HG03520 (cell line): ENCODE measurements at regions not wholly inside any gene's neighbourhood (a gene's known extent, or its start where the extent isn't known, plus 50 kb on each side); places are given as distances from the start of the nearest gene placed in this dataset.
"Not testable (repeated sequence)": the region's sequence is repeated elsewhere in the genome, so short reads cannot be mapped to it uniquely, and the experiment has no call there.

ENCODE experiments used
- ATAC-seq: cut with Tn5 transposase; IDR thresholded peaks from one replicate; pipeline ENCODE4 v1.9.1; 2021; ENCODE audit warnings: mild to moderate bottlenecking, moderate library complexity; ENCODE audit not compliant: unreplicated experiment

DNA sequence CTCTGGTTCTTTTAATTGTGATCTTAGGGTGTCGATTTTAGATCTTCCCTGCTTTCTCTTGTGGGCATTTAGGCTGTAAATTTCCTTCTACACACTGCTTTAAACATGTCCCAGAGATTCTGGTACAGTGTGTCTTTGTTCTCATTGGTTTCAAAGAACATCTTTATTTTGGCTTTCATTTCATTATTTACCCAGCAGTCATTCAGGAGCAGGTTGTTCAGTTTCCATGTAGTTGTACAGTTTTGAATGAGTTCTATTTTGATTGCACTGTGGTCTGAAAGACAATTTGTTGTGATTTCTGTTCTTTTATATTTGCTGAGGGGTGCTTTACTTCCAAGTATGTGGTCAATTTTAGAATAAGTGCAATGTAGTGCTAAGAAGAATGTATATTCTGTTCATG, 423.8 kb downstream of the PIK3C3 start:
- not testable (repeated sequence) for ATAC-seq

- not testable (repeated sequence) for ATAC-seq
Measured at GRCh38 chr18:42381236-42381635, 426.2 kb downstream of the PIK3C3 start.

- no peak for ATAC-seq
Measured at GRCh38 chr18:42392416-42392815, 437.4 kb downstream of the PIK3C3 start.

GRCh38 chr18:42392926-42393325, 437.9 kb downstream of the PIK3C3 start:
- no peak for ATAC-seq

GRCh38 chr18:42394238-42394637, 439.2 kb downstream of the PIK3C3 start:
- no peak for ATAC-seq

DNA sequence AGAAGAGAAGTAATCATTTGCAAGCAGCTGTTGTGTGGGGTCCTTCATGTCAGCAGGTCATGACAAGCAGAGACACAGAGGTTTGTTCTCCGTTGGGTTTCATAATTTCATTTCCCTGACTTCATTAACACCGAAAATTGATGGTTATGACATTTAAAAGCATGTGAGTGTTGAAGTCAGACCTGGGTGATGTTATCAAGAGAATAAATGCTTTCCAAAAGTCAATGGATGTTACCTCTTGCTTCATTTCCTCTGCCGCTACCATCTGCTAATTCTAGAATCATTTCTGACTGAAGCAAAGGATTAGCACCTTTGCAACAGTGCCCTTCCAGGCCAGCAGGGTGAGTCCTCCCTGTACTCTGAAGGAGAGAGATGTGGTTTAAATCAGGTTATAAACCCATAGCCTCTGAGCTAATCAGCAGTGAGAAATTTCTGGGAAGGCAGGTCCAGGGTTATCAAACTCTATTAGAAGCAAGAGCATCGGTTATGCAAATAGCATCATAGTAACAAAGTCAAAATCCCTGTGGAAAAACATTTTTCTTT, 446.2 kb downstream of the PIK3C3 start:
- no peak for ATAC-seq

DNA sequence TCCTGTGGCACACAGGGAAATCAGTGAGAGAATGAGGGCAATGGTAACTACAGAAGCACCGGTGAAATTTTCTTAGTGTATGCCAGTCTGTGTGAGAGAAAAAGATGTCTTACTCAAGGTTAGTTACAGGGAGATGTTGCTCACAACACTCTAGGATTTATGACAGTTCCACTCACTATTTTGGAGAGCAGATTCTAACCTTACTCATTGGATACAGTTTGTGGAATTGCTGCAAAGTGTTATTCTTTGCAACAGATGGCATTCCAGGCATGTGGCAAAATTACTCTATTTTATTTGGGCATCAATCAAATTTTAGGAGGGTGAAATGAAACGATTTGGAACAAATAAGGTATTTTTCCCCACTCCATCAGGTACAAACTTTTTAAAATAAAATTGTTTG, 449.1 kb downstream of the PIK3C3 start:
- no peak for ATAC-seq

DNA sequence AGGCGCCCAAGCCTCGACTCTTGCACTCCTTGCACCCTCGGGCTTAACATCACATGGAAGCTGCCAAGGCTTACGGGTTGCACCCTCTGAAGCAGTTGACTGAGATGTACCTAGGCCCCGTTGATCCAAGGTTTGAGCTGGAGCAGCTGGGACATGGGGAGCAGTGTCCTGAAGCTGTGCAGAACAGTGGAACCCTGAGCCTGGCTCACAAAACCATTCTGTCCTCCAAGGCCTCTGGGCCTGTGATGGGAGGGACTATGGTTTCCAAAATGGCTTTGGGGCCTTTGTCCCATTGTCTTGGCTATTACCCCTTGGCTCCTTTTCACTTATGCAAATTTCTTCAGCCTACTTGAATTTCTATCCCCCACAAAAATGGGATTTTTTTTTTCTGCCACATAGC, 454.0 kb downstream of the PIK3C3 start:
- ATAC-seq = no peak

- ATAC-seq = no peak
Measured at GRCh38 chr18:42412281-42412680, 457.2 kb downstream of the PIK3C3 start.

DNA sequence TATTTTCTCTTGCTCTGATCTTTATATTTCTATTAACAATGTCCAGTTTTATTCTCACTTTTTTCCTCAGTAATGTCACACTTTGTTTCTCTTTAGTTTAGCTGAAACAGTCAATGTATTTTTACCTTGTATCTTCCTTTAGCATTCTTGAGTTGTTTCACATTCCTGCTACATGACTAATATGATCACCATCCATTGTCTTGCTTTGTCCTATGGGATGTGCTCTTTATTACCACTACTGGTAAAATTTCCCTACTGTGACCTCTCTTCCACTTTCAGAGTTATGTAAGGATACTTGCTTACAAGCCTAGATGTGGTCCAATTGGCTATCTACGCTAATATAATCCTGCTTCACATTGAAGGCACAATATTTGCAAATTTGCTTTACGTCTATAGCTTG, 457.9 kb downstream of the PIK3C3 start:
- ATAC-seq = no peak

DNA sequence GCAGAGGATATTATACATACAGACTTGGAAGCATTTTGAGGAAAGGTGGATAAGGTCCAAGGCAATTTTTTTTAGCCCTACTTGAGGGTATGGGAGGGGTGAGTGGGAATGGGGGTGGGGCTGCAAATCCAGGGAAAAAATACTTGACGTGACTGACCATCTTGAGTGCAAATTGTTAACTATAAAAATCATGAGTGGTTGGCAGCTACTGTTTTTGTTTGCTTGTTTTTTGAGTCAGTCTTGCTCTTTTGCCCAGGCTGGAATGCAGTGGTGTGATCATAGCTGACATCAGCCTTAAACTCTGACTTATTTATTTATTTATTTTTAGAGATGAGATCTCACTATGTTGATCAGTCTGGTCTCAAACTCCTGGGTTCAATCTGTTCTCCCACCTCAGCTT, 458.8 kb downstream of the PIK3C3 start:
- no peak for ATAC-seq

DNA sequence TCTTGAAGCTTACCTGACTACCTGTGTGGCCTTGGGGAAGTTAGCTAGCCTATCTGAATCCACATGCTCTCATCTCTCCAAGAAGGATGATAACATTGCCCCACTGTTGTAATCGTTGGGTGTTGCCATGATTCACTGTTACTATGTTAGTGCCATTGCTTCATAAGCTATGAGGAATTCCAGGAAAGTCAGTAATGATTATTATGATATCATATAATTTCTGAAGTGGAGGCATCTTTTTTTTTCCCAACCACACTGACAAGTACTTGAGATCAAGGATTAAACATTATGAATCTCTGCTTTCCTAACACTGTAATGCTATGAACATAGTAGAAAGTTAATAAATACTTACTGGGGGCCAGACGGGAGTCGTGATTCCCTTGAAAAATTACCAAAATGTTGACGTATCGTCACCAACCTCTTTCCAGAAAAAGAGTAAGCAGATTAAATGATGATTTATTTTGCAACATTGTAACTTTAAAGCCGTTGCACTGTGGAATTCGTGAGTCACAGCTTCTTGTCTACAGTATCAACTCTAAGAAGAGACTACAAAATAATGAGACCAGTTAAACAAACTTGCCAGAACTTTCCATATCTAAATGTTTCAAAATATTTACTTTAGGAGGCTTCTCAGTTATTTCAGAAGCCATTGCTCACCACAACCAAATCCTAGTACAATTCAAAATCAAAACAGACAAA, 459.9 kb downstream of the PIK3C3 start:
- no peak for ATAC-seq

- no peak for ATAC-seq
Measured at GRCh38 chr18:42417189-42417588, 462.2 kb downstream of the PIK3C3 start.

- no peak for ATAC-seq
Measured at GRCh38 chr18:42418121-42418520, 463.1 kb downstream of the PIK3C3 start.

DNA sequence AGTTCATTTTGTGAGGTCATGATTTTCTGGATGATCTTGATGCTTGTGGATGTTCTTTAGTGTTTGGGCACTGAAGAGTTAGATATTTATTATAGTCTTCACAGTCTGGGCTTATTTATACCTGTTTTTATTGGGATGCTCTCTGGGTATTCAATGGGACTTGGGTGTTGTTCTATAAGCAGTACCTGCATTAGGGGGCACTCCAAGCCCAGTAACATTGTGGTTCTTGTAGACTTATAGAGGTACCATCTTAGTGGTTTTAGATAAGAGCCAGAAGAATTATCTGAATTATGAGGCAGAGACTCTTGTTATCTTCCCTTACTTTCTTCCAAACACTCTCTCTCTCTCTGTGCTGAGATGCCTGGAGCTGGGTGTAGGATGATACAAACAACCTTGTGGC, 470.0 kb downstream of the PIK3C3 start:
- no peak for ATAC-seq

DNA sequence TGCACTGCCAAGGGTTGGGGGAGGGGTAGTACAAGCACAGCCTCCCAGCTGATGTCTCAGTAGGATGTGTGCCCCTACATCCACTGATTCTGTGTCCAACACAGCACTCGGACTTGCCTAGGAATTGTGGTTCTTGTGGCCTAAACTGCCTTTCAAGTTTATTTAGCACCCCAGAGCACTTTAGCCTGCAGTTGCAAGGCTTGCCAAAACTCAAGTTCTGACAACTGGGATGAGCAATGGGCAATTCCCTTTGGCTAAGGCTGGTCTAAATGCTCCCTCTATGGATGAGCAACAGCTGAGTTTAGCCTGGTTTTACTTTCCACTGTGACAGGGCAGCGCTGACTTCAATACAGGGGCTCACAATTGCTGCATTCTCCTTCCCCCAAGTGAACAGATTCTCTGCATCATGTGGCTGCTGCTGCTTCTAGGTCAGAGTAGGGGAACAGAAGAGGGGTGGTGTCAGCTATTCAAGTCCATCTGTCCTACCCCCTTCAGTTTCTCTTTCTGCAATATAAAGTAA, 471.5 kb downstream of the PIK3C3 start:
- ATAC-seq = no peak

- ATAC-seq = no peak
Measured at GRCh38 chr18:42429196-42429595, 474.2 kb downstream of the PIK3C3 start.

- no peak for ATAC-seq
Measured at GRCh38 chr18:42436222-42436765, 481.3 kb downstream of the PIK3C3 start.

DNA sequence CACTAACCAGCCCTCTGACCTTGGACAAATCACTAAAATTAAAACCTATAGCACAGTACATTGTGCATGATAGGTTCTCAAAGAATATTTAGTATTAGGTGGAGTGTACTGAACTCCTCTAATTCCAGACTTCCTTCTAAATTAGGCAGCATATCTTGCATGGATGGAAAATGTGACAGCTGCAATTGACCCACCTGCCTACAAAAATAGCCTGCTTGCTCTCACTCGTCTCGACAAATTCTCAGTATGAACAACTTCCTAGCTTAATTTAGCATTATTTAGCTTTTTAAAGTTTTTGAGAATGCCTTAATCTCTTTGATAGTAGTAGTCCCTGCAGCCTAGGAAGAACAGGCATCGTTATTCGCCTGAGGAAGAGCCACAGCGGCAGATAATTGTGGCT, 482.0 kb downstream of the PIK3C3 start:
- ATAC-seq = no peak

- no peak for ATAC-seq
Measured at GRCh38 chr18:42437646-42438045, 482.6 kb downstream of the PIK3C3 start.

GRCh38 chr18:42442656-42443055, 487.6 kb downstream of the PIK3C3 start:
- no peak for ATAC-seq

DNA sequence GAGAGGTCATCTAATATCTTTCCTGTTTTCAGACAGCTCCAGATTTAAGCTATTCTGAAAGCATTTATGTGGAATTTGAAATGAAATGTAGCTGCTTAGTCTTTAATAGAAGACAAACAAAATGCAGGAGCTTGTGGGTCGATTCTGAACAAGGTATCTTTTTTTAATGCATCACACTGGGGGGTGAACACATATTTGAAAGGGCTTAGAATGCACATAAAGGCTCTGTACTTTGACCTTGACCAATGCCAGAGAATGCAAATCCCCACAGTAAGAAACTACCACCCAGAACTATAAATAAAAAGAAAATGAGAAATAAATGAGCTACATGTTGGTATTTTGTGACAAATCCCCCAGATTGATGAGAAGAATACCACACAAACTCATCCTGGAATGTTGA, 489.3 kb downstream of the PIK3C3 start:
- no peak for ATAC-seq
